ENCODE measurements at regions not wholly inside any gene's neighbourhood (a gene's known extent, or its start where the extent isn't known, plus 50 kb on each side); places are given as distances from the start of the nearest gene placed in this dataset.
A peak's percentile ranks its signal among the peaks of the same experiment; 100 is the strongest.

GRCh38 chr18:47758000-47758399 is 172.5 kb downstream of the SMAD2 start:
- no peak for DNase-seq (ENCODE audit: low spot score)

- peak; percentile 54 for DNase-seq (ENCODE audit: low spot score)
These were observed 174.0 kb downstream of the SMAD2 start for GRCh38 chr18:47756364-47757016.

- DNase-seq (ENCODE audit: low spot score) = no peak
These were observed 175.4 kb downstream of the SMAD2 start for GRCh38 chr18:47755102-47755456.

GRCh38 chr18:47754311-47755101 is 176.0 kb downstream of the SMAD2 start:
- DNase-seq (ENCODE audit: low spot score) = peak; percentile 9

- DNase-seq (ENCODE audit: low spot score) = no peak
These were observed 177.4 kb downstream of the SMAD2 start for GRCh38 chr18:47752796-47753645.

- DNase-seq (ENCODE audit: low spot score) = no peak
These were observed 179.5 kb downstream of the SMAD2 start for GRCh38 chr18:47750889-47751423.

- DNase-seq (ENCODE audit: low spot score) = no peak
These were observed 180.9 kb downstream of the SMAD2 start for GRCh38 chr18:47749600-47749973.

GRCh38 chr18:47748847-47749599 is 181.4 kb downstream of the SMAD2 start:
- peak; percentile 86 for DNase-seq (ENCODE audit: low spot score)

GRCh38 chr18:47748093-47748796 is 182.2 kb downstream of the SMAD2 start:
- no peak for DNase-seq (ENCODE audit: low spot score)

- DNase-seq (ENCODE audit: low spot score) = no peak
These were observed 183.1 kb downstream of the SMAD2 start for GRCh38 chr18:47747260-47747795.

GRCh38 chr18:47746615-47747014 is 183.8 kb downstream of the SMAD2 start:
- DNase-seq (ENCODE audit: low spot score) = no peak

- no peak for DNase-seq (ENCODE audit: low spot score)
These were observed 185.2 kb downstream of the SMAD2 start for GRCh38 chr18:47745227-47745626.

- DNase-seq (ENCODE audit: low spot score) = no peak
These were observed 192.5 kb downstream of the SMAD2 start for GRCh38 chr18:47737956-47738355.

GRCh38 chr18:47737198-47737830 is 193.1 kb downstream of the SMAD2 start:
- DNase-seq (ENCODE audit: low spot score) = no peak

- no peak for DNase-seq (ENCODE audit: low spot score)
These were observed 193.9 kb downstream of the SMAD2 start for GRCh38 chr18:47736376-47737140.

- DNase-seq (ENCODE audit: low spot score) = no peak
These were observed 195.3 kb downstream of the SMAD2 start for GRCh38 chr18:47735041-47735702.

- DNase-seq (ENCODE audit: low spot score) = no peak
These were observed 199.2 kb downstream of the SMAD2 start for GRCh38 chr18:47731276-47731675.

GRCh38 chr18:47730795-47731194 is 199.7 kb downstream of the SMAD2 start:
- no peak for DNase-seq (ENCODE audit: low spot score)

GRCh38 chr18:47729356-47729755 is 201.1 kb downstream of the SMAD2 start:
- no peak for DNase-seq (ENCODE audit: low spot score)

Measured in LoVo (cell line).